NT2/D1 (cell line): ENCODE measurements at regions not wholly inside any gene's neighbourhood (a gene's known extent, or its start where the extent isn't known, plus 50 kb on each side); places are given as distances from the start of the nearest gene placed in this dataset.
"Not testable (repeated sequence)": the region's sequence is repeated elsewhere in the genome, so short reads cannot be mapped to it uniquely, and the experiment has no call there.

Source experiments
- DNase-seq: peaks from one replicate; pipeline ENCODE4 v3.0.0-alpha.2; 2011; ENCODE audit warnings: low read depth, low spot score
- H3K27me3 ChIP-seq: 2 replicates; pipeline ENCODE4 v1.6.0; 2011; ENCODE audit warnings: mild to moderate bottlenecking; ENCODE audit not compliant: insufficient read length, insufficient read depth
- H3K36me3 ChIP-seq: 2 replicates; pipeline ENCODE4 v1.6.1; 2011; ENCODE audit warnings: mild to moderate bottlenecking, low read length, mixed read lengths; ENCODE audit not compliant: insufficient read depth, insufficient read length
- H3K4me1 ChIP-seq: 2 replicates; pipeline ENCODE4 v1.5.1; 2011; ENCODE audit not compliant: insufficient read depth, insufficient read length
- H3K4me3 ChIP-seq: 2 replicates; pipeline ENCODE4 v1.5.1; 2011; ENCODE audit warnings: low read depth; ENCODE audit not compliant: insufficient read length
- H3K9ac ChIP-seq: 2 replicates; pipeline ENCODE4 v1.6.0; 2011; ENCODE audit warnings: low read depth; ENCODE audit not compliant: insufficient read length
- H3K9me3 ChIP-seq: 2 replicates; pipeline ENCODE4 v1.5.1; 2011; ENCODE audit warnings: mild to moderate bottlenecking, low read length; ENCODE audit not compliant: insufficient read depth
- SUZ12 ChIP-seq: IDR thresholded peaks from 2 replicates; pipeline ENCODE4 v1.6.1; 2011; ENCODE audit not compliant: insufficient read length, insufficient read depth; ENCODE audit errors: extremely low read depth
- YY1 ChIP-seq: IDR thresholded peaks from 2 replicates; pipeline ENCODE4 v1.6.1; 2011; ENCODE audit not compliant: insufficient read length, insufficient read depth
- ZNF274 ChIP-seq: IDR thresholded peaks from 2 replicates; pipeline ENCODE4 v1.6.1; 2011; ENCODE audit warnings: mild to moderate bottlenecking, low read depth, low read length

- no peaks in the 10 kb centered on the region for H3K36me3 ChIP-seq
- no peak for TF ChIP-seq SUZ12
- no peaks in the 10 kb centered on the region for H3K27me3 ChIP-seq
- H3K9ac ChIP-seq: no peak overlapping the region
- no peaks in the 10 kb centered on the region; the same call in 1 of the 2 replicates for H3K9me3 ChIP-seq
- H3K4me1 ChIP-seq: no peaks in the 10 kb centered on the region
- H3K4me3 ChIP-seq: no peak overlapping the region
- DNase-seq: no peak
Observed at GRCh38 chr15:25243800-25244097, 195.1 kb downstream of the UBE3A start.

GRCh38 chr15:25244731-25245585 lies 193.9 kb downstream of the UBE3A start:
- Histone ChIP-seq H3K27me3 (no peaks in the 10 kb centered on the region), H3K4me1 (no peaks in the 10 kb centered on the region), H3K36me3 (no peaks in the 10 kb centered on the region), H3K4me3 (no peak overlapping the region), H3K9ac (no peak overlapping the region), H3K9me3 (no peaks in the 10 kb centered on the region; the same call in 1 of the 2 replicates)
- no peak for DNase-seq
- no peak for TF ChIP-seq ZNF274
- TF ChIP-seq YY1: no peak
- TF ChIP-seq SUZ12: no peak

GRCh38 chr15:25245801-25246622 lies 192.8 kb downstream of the UBE3A start:
- no peak for DNase-seq
- Histone ChIP-seq H3K4me3 (no peak overlapping the region), H3K27me3 (no peaks in the 10 kb centered on the region), H3K9ac (no peak overlapping the region), H3K9me3 (no peaks in the 10 kb centered on the region; the same call in 1 of the 2 replicates), H3K36me3 (no peaks in the 10 kb centered on the region), H3K4me1 (no peaks in the 10 kb centered on the region)
- TF ChIP-seq YY1 (no peak), ZNF274 (no peak), SUZ12 (no peak)

- Histone ChIP-seq H3K9me3 (no peaks in the 10 kb centered on the region; the same call in 1 of the 2 replicates), H3K4me1 (no peaks in the 10 kb centered on the region), H3K9ac (no peak overlapping the region), H3K27me3 (no peaks in the 10 kb centered on the region), H3K4me3 (no peak overlapping the region), H3K36me3 (no peaks in the 10 kb centered on the region)
- no peak for TF ChIP-seq ZNF274
- no peak for TF ChIP-seq YY1
- no peak for TF ChIP-seq SUZ12
- DNase-seq: no peak
Observed at GRCh38 chr15:25246641-25247406, 192.0 kb downstream of the UBE3A start.

- no peaks in the 10 kb centered on the region; the same call in 1 of the 2 replicates for H3K9me3 ChIP-seq
- H3K4me1 ChIP-seq: no peaks in the 10 kb centered on the region
- H3K36me3 ChIP-seq: no peaks in the 10 kb centered on the region
- no peaks in the 10 kb centered on the region for H3K27me3 ChIP-seq
- no peak for TF ChIP-seq YY1
- no peak for TF ChIP-seq ZNF274
- no peak for TF ChIP-seq SUZ12
- H3K9ac ChIP-seq: no peak overlapping the region
- DNase-seq: no peak
- no peak overlapping the region for H3K4me3 ChIP-seq
Observed at GRCh38 chr15:25247407-25248038, 191.3 kb downstream of the UBE3A start.

GRCh38 chr15:25248087-25248486 lies 190.7 kb downstream of the UBE3A start:
- H3K9me3 ChIP-seq, H3K36me3 ChIP-seq, H3K4me3 ChIP-seq: not testable (repeated sequence)

GRCh38 chr15:25248583-25249235 lies 190.1 kb downstream of the UBE3A start:
- no peaks in the 10 kb centered on the region for H3K27me3 ChIP-seq

More at GRCh38 chr15:25248087-25248486, 190.7 kb downstream of the UBE3A start:
- H3K27me3 ChIP-seq, DNase-seq, H3K9ac ChIP-seq, H3K4me1 ChIP-seq: not testable (repeated sequence)

More at GRCh38 chr15:25248583-25249235, 190.1 kb downstream of the UBE3A start:
- Histone ChIP-seq H3K4me3 (no peak overlapping the region), H3K9me3 (no peaks in the 10 kb centered on the region; the same call in 1 of the 2 replicates), H3K9ac (no peak overlapping the region), H3K36me3 (no peaks in the 10 kb centered on the region), H3K4me1 (no peaks in the 10 kb centered on the region)
- DNase-seq: no peak
- TF ChIP-seq ZNF274 (no peak), SUZ12 (no peak), YY1 (no peak)
